RWPE2 (cell line): ENCODE measurements at regions not wholly inside any gene's neighbourhood (a gene's known extent, or its start where the extent isn't known, plus 50 kb on each side); places are given as distances from the start of the nearest gene placed in this dataset.

ENCODE experiments used
- ATAC-seq: fragments of 200-7000 bp; cut with Tn5 transposase; 3 replicates; pipeline ENCODE4 v1.9.1; 2021; ENCODE audit warnings: low read depth
- DNase-seq: peaks from one replicate; pipeline ENCODE4 v3.0.0-alpha.2; 2020; ENCODE audit warnings: low spot score
- H3K27ac ChIP-seq: fragments of 450-650 bp; 2 replicates; pipeline ENCODE4 v1.5.1; 2017; ENCODE audit warnings: mild to moderate bottlenecking; ENCODE audit not compliant: poor library complexity, severe bottlenecking
- H3K27me3 ChIP-seq: fragments of 250-450 bp; sonication (Bioruptor Pico); 2 replicates; pipeline ENCODE4 v1.5.1; 2021; ENCODE audit warnings: mild to moderate bottlenecking, moderate library complexity; ENCODE audit not compliant: insufficient read depth, poor library complexity, severe bottlenecking
- H3K36me3 ChIP-seq: fragments of 250-450 bp; sonication (Bioruptor Pico); 2 replicates; pipeline ENCODE4 v1.5.1; 2020; ENCODE audit warnings: low read depth, mild to moderate bottlenecking, moderate library complexity
- H3K4me1 ChIP-seq: fragments of 250-450 bp; sonication (Bioruptor Pico); 2 replicates; pipeline ENCODE4 v1.5.1; 2021; ENCODE audit warnings: mild to moderate bottlenecking, moderate library complexity; ENCODE audit not compliant: insufficient read depth, poor library complexity, severe bottlenecking
- H3K4me3 ChIP-seq: fragments of 250-450 bp; sonication (Bioruptor Pico); 2 replicates; pipeline ENCODE4 v1.5.1; 2021; ENCODE audit warnings: mild to moderate bottlenecking, moderate library complexity; ENCODE audit not compliant: severe bottlenecking
- H3K9me3 ChIP-seq: fragments of 250-450 bp; sonication (Bioruptor Pico); 2 replicates; pipeline ENCODE4 v1.5.1; 2021; ENCODE audit warnings: mild to moderate bottlenecking, moderate library complexity; ENCODE audit not compliant: severe bottlenecking
- TF ChIP-seq, protein P1 (sequence below): fragments of 450-650 bp; IDR thresholded peaks from one replicate; pipeline ENCODE4 v1.5.1; 2017; ENCODE audit warnings: mild to moderate bottlenecking, moderate library complexity; ENCODE audit not compliant: poor library complexity, severe bottlenecking

DNA sequence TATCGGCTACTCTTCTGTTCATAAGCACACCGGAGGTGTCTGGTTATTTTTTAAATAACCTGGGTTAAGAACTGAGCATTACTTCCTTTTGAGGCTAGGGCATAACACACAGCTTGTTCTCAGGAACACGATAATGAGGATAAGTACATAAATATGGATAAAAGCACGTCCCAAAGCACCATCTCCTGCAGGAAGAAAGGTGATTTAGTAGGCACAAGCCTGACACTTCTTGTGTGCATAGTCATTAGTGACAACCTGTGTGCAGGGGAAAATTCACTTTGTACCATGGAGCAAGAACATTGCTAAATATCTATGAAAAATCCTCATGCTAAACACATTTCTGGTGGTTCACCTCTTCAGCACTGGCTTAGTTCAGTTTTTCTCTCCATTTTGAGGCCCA is 166.5 kb downstream of the SNAPC1 start:
- Histone ChIP-seq H3K9me3 (no peaks in the 10 kb centered on the region), H3K4me3 (no peak overlapping the region), H3K27ac (peak overlapping the region; percentile 86), H3K27me3 (no peaks in the 10 kb centered on the region), H3K36me3 (no peaks in the 10 kb centered on the region), H3K4me1 (peaks cover 34% of the 10 kb centered on the region)
- TF ChIP-seq, protein P1, sequence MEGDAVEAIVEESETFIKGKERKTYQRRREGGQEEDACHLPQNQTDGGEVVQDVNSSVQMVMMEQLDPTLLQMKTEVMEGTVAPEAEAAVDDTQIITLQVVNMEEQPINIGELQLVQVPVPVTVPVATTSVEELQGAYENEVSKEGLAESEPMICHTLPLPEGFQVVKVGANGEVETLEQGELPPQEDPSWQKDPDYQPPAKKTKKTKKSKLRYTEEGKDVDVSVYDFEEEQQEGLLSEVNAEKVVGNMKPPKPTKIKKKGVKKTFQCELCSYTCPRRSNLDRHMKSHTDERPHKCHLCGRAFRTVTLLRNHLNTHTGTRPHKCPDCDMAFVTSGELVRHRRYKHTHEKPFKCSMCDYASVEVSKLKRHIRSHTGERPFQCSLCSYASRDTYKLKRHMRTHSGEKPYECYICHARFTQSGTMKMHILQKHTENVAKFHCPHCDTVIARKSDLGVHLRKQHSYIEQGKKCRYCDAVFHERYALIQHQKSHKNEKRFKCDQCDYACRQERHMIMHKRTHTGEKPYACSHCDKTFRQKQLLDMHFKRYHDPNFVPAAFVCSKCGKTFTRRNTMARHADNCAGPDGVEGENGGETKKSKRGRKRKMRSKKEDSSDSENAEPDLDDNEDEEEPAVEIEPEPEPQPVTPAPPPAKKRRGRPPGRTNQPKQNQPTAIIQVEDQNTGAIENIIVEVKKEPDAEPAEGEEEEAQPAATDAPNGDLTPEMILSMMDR: no peak
- no peak for ATAC-seq
- no peak for DNase-seq

DNA sequence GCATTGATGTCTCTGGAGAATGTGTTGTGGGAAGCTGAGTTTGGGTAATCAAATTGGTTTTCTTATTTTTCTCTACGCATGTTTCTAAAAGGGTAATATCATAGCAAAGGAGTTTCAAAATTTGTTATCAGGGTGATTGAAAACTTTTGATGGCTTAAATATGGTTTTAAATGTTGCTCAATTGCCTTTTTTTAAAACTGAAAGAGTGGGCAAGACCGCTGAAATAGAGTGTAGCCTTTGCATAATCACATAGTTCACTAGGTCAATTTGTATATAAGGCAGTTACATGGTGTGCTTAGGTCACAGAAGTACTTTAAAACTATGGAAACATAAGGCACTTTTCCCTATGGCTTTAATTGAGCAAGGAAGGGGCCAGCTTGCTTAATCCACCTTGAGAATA is 167.4 kb downstream of the SNAPC1 start:
- no peaks in the 10 kb centered on the region for H3K27me3 ChIP-seq
- no peaks in the 10 kb centered on the region for H3K9me3 ChIP-seq
- no peak overlapping the region for H3K27ac ChIP-seq
- no peak for ATAC-seq
- H3K4me3 ChIP-seq: no peak overlapping the region
- peaks cover 43% of the 10 kb centered on the region for H3K4me1 ChIP-seq
- no peak for DNase-seq
- H3K36me3 ChIP-seq: no peaks in the 10 kb centered on the region
- TF ChIP-seq, protein P1: no peak

DNA sequence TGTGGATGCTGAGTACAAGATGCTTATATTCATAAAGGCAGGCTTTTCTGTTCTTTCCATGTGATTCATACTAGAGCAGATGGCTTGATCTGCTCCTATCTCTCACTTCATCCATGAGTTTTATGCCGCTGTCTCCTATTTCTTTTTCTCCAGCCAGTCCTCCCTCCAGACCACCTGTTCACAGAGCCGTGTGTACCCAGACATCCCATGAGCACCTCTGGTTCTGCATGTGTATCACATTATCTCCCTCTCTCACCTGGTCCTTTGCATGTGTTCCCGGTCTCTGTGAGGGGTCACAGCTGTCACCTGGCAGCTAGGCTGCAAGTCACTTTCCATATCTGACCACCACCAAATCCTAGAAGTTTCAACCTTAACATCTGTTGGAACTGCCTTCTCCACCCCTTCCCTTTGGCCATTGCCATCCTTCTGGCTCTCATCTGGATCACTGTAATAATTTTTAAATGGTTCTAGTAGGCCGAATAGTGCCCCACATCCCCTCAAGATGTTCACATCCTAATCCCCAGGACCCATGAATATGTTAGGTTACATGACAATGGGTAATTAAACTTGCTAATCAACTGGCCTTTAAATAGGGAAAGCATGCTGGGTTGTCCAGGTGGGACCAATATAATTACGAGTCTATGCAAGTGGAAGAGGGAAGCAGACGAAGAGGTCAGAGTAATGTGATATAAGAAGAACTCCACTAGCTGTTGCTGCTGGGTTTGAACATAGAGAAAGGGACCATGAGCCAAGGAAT is 168.1 kb downstream of the SNAPC1 start:
- TF ChIP-seq, protein P1: no peak
- peaks cover 49% of the 10 kb centered on the region for H3K4me1 ChIP-seq
- no peak overlapping the region for H3K4me3 ChIP-seq
- H3K27ac ChIP-seq: no peak overlapping the region
- ATAC-seq (no peak), DNase-seq (no peak)
- H3K36me3 ChIP-seq: no peaks in the 10 kb centered on the region
- H3K9me3 ChIP-seq: no peaks in the 10 kb centered on the region
- H3K27me3 ChIP-seq: no peaks in the 10 kb centered on the region

DNA sequence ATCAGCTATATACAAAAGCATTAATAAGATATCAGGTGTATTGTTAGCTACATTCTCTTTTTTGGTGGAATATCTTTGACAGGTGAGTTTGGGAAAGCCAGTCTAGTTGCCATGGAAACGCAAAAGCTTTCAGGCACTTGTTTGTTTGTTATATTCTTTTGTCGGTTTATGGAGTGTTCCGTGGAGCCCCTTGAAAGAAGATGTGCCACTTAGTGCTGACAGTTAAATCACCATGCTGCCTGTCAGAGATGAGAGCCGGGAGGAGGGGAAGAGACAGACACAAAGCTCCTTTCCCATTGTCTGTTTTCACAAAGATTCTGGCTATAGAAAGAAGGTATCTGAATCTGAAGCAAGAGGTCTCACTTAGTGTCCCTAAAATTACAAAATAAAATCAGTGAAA is 170.8 kb downstream of the SNAPC1 start:
- ATAC-seq: no peak
- DNase-seq: no peak
- Histone ChIP-seq H3K27ac (no peak overlapping the region), H3K4me1 (peaks cover 26% of the 10 kb centered on the region), H3K27me3 (no peaks in the 10 kb centered on the region), H3K36me3 (no peaks in the 10 kb centered on the region), H3K9me3 (no peaks in the 10 kb centered on the region), H3K4me3 (no peak overlapping the region)
- TF ChIP-seq, protein P1: no peak

DNA sequence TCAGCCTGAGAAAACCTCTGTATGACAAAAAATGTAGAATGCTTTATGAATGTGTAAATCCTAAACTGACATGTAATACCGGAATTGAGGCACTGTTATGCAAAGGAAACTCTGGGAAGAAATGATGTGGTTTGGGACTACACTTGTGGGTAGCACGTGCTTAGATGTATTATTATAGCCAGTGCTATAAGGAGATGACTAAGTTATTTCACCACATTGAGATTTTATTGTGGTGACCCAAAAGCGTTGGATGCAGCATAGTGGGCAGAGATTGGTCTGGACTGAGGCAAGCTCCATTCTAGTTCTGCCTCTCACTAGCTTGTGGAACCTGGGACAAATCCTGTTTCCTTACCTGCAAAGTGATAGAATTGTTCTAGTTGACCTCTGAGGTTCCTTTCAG is 172.2 kb downstream of the SNAPC1 start:
- peak overlapping the region; percentile 59 for H3K27ac ChIP-seq
- ATAC-seq: peak; percentile 97

More for the DNA sequence above, 172.2 kb downstream of the SNAPC1 start:
- Histone ChIP-seq H3K4me1 (peaks cover 18% of the 10 kb centered on the region), H3K9me3 (no peaks in the 10 kb centered on the region), H3K27me3 (no peaks in the 10 kb centered on the region), H3K36me3 (no peaks in the 10 kb centered on the region), H3K4me3 (no peak overlapping the region)
- TF ChIP-seq, protein P1: no peak
- no peak for DNase-seq
